Cerebellar nuclear complex (tissue), 1 donor: ENCODE measurements at regions not wholly inside any gene's neighbourhood (a gene's known extent, or its start where the extent isn't known, plus 50 kb on each side); places are given as distances from the start of the nearest gene placed in this dataset.
"Not testable (repeated sequence)": the region's sequence is repeated elsewhere in the genome, so short reads cannot be mapped to it uniquely, and the experiment has no call there.

ENCODE experiments used
- DNase-seq, 2 experiments: peaks; one replicate each; lab custom pipeline; 2025; lab: John Stamatoyannopoulos, UW

DNA sequence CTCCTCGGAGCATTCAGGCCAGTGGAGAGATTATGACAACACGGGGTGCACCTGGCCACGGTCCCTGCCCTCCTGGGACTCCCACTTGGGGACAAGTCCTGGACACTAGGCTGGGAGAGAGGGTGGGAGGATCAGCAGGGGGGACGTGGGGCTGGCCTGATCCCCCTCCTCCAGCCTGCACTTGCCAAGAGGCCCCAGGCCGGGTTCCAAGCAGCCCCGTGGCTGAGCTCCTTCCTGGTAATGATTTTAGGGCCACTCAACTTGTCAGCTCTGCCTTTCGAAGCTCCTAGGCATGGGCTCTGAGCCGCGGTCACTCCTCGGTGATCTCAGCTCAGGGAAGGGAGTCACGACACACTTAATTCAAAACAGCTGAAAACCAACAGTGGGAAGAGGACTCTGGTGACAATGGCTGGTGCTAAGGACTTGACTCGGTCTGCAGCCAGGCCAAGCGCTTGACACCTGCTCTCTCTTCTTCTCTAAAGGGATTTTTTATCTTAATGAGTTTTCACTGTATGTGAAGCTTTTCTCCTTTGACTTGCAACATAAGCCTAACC is 161.7 kb downstream of the BMP7 start:
- DNase-seq = no peak

DNA sequence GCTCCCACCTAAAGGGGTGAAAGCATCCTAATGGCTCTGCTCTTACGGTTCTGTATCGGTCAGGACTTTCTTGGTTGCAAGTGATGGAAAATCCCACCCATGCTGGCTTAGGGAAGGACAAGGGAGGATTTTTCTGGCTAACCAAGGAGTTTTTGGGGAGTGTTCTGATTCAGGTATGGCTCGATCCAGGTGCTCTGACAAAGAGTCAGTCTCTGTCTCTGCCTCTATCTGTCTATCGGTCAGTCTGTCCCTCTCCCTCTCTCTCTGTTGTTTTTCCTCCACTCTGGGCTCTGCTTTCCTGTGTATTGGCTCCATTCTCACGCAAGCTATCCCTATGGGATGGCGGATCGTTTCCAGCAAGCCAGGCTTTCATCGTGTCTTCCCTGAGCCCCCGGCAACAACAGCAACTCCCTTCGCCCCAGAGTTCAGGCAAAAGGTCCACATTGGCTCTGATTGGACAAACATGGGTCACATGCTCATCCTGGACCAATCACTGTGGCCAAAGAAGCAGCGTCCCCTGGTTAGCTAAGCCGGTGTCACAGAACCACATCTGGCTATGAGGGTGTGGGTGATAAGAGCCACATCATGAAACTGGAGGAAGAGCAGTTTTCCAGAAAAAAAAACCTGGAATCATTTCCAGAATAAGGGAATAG is 160.3 kb downstream of the BMP7 start:
- DNase-seq = no peak

DNA sequence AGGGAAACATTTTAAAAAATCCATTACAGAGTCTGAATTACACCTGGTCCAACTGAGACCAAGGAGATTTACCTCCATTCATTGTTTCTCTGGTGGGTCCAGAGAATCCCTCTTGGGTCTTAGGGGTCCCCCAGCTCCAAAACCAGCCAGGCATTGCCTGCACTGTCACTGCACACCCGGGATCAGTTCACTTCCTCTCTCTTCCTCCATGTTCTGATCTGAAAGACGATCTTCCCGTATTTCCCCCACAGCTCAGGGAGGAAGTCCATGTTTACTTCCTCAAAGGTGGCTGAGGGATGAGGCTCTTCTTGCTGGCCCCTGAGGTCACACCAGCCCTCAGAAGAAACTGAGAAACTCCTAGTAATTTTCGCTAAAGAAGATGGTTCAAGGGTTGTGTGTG is 159.7 kb downstream of the BMP7 start:
- DNase-seq = no peak

DNA sequence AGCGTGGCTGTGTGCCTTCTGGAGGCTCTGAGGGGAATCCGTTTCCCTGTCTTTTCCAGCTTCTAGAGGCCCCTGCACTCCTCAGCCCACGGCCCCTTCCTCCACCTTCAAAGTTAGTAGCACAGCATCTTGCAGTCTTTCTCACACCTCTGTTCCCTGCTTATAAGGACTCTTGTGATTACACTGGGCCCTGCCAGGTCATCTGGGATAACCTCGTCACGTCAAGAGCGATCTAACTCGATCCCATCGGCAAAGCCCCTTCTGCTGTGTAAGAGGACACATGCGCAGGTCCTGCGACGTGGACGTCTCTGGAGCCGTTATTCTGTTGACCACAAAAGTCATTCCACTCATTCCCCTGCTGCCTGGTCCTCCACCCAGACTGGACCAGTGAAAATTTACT is 159.2 kb downstream of the BMP7 start:
- no peak for DNase-seq

DNA sequence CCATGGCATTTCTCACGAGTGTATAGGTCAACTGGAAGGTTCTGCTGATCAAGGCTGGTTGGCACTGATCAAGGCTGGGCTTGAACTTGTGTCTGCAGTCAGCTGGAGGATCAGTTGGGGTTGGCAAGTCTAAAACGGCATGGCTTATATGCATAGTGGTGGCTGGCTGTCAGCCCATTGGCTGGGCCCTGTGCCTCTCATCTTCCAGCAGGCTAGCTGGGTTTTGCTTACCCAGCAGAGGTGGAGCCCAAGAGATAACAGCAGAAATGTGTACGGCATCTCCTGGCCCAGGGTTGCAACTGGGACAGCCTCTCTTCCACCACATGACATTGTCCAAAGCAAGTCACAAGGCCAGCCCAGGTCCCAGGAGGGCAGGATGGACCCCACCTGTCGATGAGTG is 158.2 kb downstream of the BMP7 start:
- no peak for DNase-seq

DNA sequence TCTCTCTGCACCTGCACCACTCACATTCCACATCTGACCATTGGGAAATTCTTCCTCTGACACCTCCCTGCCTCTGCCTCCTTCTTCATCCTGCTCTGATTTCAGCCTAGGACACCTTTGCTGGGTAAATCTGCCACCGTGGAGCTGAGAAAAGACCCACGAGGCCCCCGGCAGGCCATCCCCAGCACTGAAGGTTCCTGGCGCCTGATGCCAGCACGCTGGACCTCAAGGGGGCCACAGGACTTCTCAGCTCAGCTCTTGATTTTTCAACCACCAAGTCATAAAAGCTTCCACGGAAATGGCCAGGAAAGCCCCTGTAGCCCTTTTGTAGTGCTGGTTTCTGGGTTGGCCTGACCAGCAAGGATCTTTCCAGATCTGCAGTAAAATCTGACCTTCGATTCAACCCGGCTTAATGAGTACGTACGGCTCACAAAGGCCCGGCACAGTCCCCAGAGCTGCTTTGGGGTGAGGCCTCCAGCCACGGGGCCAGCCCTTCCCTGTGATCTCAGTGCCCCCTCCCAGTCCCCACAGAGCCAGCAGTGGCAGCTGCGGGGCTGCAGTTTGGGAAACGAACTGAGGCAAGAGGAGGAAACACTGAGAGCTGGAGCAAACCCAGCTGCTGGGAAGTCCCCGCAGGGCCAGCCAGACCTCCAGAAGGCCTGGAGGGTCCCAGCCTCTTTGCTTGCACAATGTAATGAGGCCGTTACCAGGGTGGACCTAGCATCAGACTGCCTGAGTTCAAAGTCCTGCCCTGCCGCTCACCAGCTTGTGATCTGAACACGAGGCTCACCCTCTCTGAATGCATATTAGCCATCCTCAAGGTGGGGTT is 157.5 kb downstream of the BMP7 start:
- DNase-seq = no peak

DNA sequence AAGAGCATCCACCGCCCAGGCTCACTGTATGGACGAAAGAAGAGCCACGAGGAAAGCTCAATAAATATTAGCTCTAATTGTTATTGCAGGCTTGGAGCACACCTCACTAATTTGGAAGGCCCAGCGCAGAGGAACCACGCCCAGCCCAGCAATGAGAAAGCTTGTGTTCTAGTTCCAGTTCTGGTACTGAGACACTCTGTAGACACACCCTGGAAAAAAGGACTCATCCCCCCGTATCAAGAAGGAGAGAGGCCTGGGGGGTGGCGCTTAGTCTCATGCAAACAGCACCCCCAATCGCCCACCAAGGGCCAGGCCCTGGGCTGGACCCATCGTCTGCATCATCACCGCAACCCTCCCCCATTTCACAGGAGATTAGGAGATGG is 156.9 kb downstream of the BMP7 start:
- DNase-seq = no peak

DNA sequence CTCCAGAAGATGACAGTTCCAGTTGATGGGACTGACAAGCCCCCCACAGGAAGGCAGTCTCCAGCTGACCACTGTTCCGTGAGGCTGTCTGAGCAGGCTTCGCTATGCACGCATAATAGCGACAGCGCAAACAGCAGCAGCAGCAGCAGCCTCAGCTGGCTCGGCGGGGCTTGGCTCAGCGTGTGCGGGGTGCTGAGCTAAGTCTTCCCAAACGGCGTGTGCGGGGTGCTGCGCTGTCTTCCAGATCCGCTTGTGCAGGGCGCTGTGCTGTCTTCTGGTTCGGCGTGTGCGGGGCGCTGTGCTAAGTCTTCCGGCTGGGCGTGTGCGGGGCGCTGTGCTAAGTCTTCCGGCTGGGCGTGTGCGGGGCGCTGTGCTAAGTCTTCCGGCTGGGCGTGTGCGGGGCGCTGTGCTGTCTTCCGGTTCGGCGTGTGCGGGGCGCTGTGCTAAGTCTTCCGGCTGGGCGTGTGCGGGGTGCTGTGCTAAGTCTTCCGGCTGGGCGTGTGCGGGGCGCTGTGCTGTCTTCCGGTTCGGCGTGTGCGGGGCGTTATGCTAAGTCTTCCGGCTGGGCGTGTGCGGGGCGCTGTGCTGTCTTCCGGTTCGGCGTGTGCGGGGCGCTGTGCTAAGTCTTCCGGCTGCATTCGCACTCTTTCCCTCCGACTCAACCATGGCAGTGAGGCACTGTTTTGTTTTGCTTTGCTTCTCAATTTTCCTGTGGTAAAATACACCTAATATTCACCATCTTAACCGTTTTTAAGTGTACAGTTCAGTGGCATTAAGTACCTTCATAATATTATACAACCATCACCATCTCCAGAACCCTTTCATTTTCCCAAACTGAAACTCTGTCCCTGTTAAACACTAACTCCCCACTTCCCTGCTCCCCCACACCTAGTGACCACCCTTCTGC is 156.1 kb downstream of the BMP7 start:
- not testable (repeated sequence) for DNase-seq

DNA sequence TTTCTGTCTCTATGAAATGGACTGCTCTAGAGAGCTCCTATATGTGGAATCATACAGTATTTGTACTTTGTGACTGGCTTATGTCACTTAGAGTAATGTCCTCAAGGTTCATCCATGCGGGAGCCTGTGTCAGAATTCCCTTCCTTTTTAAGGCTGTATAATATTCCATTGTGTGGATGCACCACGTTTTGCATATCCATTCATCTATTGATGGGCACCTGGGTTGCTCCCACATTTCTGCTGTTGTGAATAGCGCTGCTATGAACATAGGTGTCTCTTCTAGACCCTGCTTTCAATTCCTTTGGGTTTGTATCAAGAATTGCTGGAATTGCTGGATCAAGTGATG is 155.4 kb downstream of the BMP7 start:
- no peak for DNase-seq

DNA sequence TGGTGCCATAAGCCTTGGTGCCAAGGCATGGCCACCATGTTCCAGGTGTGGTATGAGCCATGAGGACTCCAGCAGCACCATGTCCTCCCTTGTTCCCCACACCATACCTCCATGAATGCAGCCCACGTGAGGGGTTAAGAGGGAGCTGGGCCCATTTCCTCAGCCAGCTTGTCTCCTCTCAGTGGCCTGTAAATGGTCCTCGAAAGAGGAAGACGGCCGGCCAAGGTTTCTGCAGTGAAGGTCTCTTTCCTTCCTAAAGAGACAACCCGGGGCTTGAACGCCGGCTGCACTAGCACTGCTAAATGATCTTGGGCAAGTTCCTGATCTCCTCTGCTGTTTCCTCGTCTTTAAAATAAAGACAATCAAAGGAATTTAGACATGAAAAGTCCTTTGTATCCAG is 154.0 kb downstream of the BMP7 start:
- no peak for DNase-seq

DNA sequence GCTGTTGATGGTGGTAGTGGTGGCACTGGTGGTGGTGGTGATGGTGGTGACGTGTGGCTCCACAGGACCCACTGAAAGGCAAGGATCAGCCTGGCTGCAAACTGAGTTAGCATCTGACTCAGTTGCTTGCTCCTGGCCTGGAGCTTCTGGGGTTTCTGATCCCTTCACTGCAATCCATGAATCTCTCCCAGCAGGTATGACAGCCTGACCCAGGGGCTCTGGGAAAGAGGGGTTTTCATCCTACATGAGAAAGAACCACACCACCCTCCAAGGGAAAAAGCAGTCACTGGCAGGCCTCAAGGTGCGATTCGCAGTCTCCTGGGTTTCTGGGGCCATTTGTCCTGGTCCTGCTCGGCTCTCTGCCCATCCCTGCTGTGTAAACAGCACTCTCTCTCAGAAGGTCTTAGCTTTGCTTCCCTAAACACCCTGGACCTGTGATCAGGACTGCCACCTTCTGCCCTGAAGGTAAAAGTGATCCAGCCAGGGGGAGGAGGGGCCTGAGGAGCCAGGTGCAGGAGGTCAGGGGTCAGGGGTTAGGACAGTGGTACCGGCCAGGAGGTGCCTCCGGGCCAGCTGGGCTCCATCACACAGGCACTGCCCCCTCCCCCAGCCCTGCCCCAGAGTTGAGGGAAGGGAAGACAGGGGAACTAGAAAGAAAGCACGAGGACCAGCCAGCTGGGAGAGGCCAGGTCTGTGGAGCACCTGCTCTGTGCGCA is 152.0 kb downstream of the BMP7 start:
- DNase-seq = no peak

DNA sequence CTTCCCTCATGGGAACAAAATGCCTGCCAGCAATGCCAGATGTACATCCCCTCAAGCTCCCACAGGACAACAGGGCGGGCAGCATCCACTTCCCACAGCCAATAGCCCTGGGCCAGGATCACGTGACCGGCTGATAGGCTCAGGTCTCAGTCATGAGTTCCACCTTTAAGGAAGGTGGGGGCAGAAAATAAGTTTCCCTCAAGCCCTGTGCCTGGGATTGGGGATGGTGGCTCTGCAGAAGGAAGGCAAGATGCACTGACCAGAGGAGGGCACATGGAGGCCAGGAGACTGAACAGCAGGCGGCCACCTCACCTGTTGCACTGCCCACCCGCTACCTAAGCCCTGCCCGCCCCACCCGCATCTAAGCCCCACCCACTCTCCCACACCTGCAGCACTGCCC is 149.1 kb downstream of the BMP7 start:
- DNase-seq = no peak

DNA sequence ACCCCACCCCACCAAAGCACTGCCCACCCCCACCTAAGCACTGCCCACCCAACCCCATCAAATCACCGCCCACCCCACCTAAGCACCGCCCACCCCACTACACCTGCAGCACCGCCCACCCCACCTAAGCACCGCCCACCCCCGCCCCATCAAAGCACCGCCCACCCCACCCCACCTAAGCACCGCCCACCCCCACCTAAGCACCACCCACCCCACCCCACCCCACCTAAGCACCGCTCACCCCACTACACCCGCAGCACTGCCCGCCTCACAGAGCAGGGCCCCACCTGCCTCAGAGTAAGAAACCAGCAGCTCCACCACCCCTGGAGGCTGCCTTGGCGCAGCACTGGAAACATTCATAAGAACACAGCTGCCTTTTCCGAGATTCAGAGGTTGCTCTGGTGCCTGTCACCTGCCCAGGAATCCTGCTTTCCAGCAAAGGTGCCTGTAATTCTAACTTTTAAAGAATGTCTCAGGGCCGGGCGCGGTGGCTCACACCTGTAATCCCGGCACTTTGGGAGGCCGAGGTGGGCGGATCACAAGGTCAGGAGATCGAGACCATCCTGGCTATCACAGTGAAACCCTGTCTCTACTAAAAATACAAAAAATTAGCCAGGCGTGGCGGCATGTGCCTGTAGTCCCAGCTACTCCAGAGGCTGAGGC is 148.2 kb downstream of the BMP7 start:
- no peak for DNase-seq
